ENCODE measurements at regions not wholly inside any gene's neighbourhood (a gene's known extent, or its start where the extent isn't known, plus 50 kb on each side); places are given as distances from the start of the nearest gene placed in this dataset.

- TF ChIP-seq CBX8 (IDR thresholded peaks at IDR 0.05) (no peak), MAZ (IDR thresholded peaks at IDR 0.05; ENCODE audit: borderline replicate concordance, low read depth, low read length) (no peak), TFCP2L1 (CRISPR knock-in tag; IDR thresholded peaks at IDR 0.05) (no peak), RNF2 (IDR thresholded peaks at IDR 0.05; ENCODE audit: borderline replicate concordance, low read depth) (no peak), NPAS2 (CRISPR knock-in tag; IDR thresholded peaks at IDR 0.05; ENCODE audit: borderline replicate concordance) (no peak)
- no peak overlapping the region for H3K4me3 ChIP-seq
- 0% methylated on average over 5 of the region's 5 CpGs for WGBS (ENCODE audit: missing lambda C conversion rate)
- H3K4me2 ChIP-seq = no peak overlapping the region
- no peaks in the 10 kb centered on the region for H3K9me3 ChIP-seq
- POLR2A ChIA-PET = no interaction called here
- H3K27ac ChIP-seq = no peak overlapping the region
- H3K4me1 ChIP-seq = no peaks in the 10 kb centered on the region
- CTCF ChIA-PET = no interaction called here
- ATAC-seq = no peak
- DNase-seq (ENCODE audit: low read depth in 1 of 2, low spot score in 1 of 2) = no peak
- no peak for FAIRE-seq
Observed at GRCh38 chr2:126792186-126792585, 106.5 kb upstream of the TEX51 start.

- no peak for ATAC-seq
- Histone ChIP-seq H3K4me2 (no peak overlapping the region), H3K27ac (no peak overlapping the region), H3K9me3 (no peaks in the 10 kb centered on the region), H3K4me1 (no peaks in the 10 kb centered on the region), H3K4me3 (no peak overlapping the region)
- ChIA-PET CTCF (no interaction called here), POLR2A (no interaction called here)
- 2% methylated on average over 4 of the region's 4 CpGs for WGBS (ENCODE audit: missing lambda C conversion rate)
- no peak for DNase-seq (ENCODE audit: low read depth in 1 of 2, low spot score in 1 of 2)
- TF ChIP-seq HDAC2 (IDR thresholded peaks at IDR 0.05) (no peak), JUN (IDR thresholded peaks at IDR 0.05) (no peak), PHF8 (IDR thresholded peaks at IDR 0.05; ENCODE audit: borderline replicate concordance, low read depth) (no peak), HOXB5 (CRISPR knock-in tag; IDR thresholded peaks at IDR 0.05) (no peak), MAFK (IDR thresholded peaks at IDR 0.05; ENCODE audit: partially characterized antibody) (no peak), GATA3 (IDR thresholded peaks at IDR 0.05; ENCODE audit: borderline replicate concordance) (no peak), NFE2L2 (conservative IDR thresholded peaks at IDR 0.05; ENCODE audit: low read length) (no peak), USF2 (IDR thresholded peaks at IDR 0.05) (no peak), RCOR1 (IDR thresholded peaks at IDR 0.05; ENCODE audit: low read depth, low read length) (no peak), MAZ (IDR thresholded peaks at IDR 0.05; ENCODE audit: borderline replicate concordance, low read depth, low read length) (no peak), MAX (IDR thresholded peaks at IDR 0.05) (no peak), NR3C1 (IDR thresholded peaks at IDR 0.05) (no peak), HOXA7 (CRISPR knock-in tag; IDR thresholded peaks at IDR 0.05) (no peak)
- FAIRE-seq = no peak
Observed at GRCh38 chr2:126792993-126793392, 105.7 kb upstream of the TEX51 start.

- Histone ChIP-seq H3K9me3 (no peaks in the 10 kb centered on the region), H3K27ac (no peak overlapping the region), H3K4me1 (no peaks in the 10 kb centered on the region), H3K4me2 (no peak overlapping the region), H3K4me3 (no peak overlapping the region)
- DNase-seq (ENCODE audit: low read depth in 1 of 2, low spot score in 1 of 2) (no peak), ATAC-seq (peak in 1 of 2 experiments; percentile 64; a peak in 2 of 6 replicates), FAIRE-seq (no peak)
- POLR2A ChIA-PET = no interaction called here
- WGBS (ENCODE audit: missing lambda C conversion rate) = 3% methylated on average over 10 of the region's 10 CpGs
- CTCF ChIA-PET = interaction anchor here (1.0 kb wide), 1 partner anchor 17 kb away, joined by 3 read pairs; no protein-coding TSS in a partner anchor
- TF ChIP-seq CTCF (IDR thresholded peaks at IDR 0.05) = no peak
Observed at GRCh38 chr2:126793885-126794613, 104.6 kb upstream of the TEX51 start.

- FAIRE-seq (no peak), ATAC-seq (no peak), DNase-seq (ENCODE audit: low read depth in 1 of 2, low spot score in 1 of 2) (no peak)
- Histone ChIP-seq H3K4me3 (no peak overlapping the region), H3K4me2 (no peak overlapping the region), H3K9me3 (no peaks in the 10 kb centered on the region), H3K4me1 (no peaks in the 10 kb centered on the region), H3K27ac (no peak overlapping the region)
- TF ChIP-seq MAX (IDR thresholded peaks at IDR 0.05) (no peak), ESRRA (IDR thresholded peaks at IDR 0.05; ENCODE audit: borderline replicate concordance, low read length) (no peak), POLR2A (IDR thresholded peaks at IDR 0.05; ENCODE audit: low read length) (no peak), JUN (IDR thresholded peaks at IDR 0.05) (no peak), HDAC2 (IDR thresholded peaks at IDR 0.05) (no peak), MAZ (IDR thresholded peaks at IDR 0.05; ENCODE audit: borderline replicate concordance, low read depth, low read length) (no peak), HOXA7 (CRISPR knock-in tag; IDR thresholded peaks at IDR 0.05) (no peak), ZSCAN20 (CRISPR knock-in tag; IDR thresholded peaks at IDR 0.05) (no peak), PHF8 (IDR thresholded peaks at IDR 0.05; ENCODE audit: borderline replicate concordance, low read depth) (no peak)
- ChIA-PET CTCF (no interaction called here), POLR2A (no interaction called here)
- 4% methylated on average over 8 of the region's 8 CpGs for WGBS (ENCODE audit: missing lambda C conversion rate)
Observed at GRCh38 chr2:126795656-126796055, 103.0 kb upstream of the TEX51 start.
